Pancreas (tissue), 10 donors: ENCODE measurements at regions not wholly inside any gene's neighbourhood (a gene's known extent, or its start where the extent isn't known, plus 50 kb on each side); places are given as distances from the start of the nearest gene placed in this dataset.

Experiments
- ATAC-seq, 4 donors: fragments of 200-7000 bp; cut with Tn5 transposase; one replicate each; pipeline versions ENCODE4 v1.8.0 to v1.9.1; 2020; ENCODE audit warnings: mild to moderate bottlenecking in 4 of 4, moderate library complexity in 4 of 4
- DNase-seq, 6 donors: peaks; one replicate each; pipeline ENCODE4 v3.0.0-alpha.2; 2020
- FAIRE-seq: peaks from 2 replicates; lab custom pipeline; 2012; peaks lifted over from hg19 to GRCh38; lab: Jason Lieb, UNC
- H3K27ac ChIP-seq, 4 donors: fragments of 200-600 bp; sonication (generic); 1 replicate in 3 of 4; 2 replicates in 1 of 4; pipeline versions ENCODE4 v1.5.0 to v1.8.0; 2020
- H3K27me3 ChIP-seq, 4 donors: fragments of 200-600 bp; one replicate each; pipeline ENCODE4 v1.8.0; 2021
- H3K36me3 ChIP-seq, 3 donors: fragments of 200-600 bp; sonication (generic) in 1 of 3; one replicate each; pipeline versions ENCODE4 v1.5.0 to v1.8.0; 2020 to 2021
- H3K4me1 ChIP-seq, 3 donors: fragments of 200-600 bp; one replicate each; pipeline ENCODE4 v1.8.0; 2021
- H3K4me3 ChIP-seq, 4 donors: fragments of 200-600 bp; sonication (generic) in 2 of 4; one replicate each; pipeline versions ENCODE4 v1.5.0 to v1.8.0; 2020 to 2021
- H3K9me3 ChIP-seq, 4 donors: fragments of 200-600 bp; one replicate each; pipeline ENCODE4 v1.8.0; 2021
- WGBS, 2 donors: extraction: QIAGEN DNeasy Blood & Tissue Kit; methylation state at CpG; one replicate each; pipeline ENCODE4 v1.1.7; 2013; 5-methylcytosine and 5-hydroxymethylcytosine counted together
- intact Hi-C, 3 donors: fragments of 100-400 bp; cut with DNase I; formaldehyde crosslinking; loops; one replicate each; pipeline versions ENCODE4 v1.11.1 to v1.14.2; 2022
- TF ChIP-seq, protein P1 (sequence below), 4 donors: fragments of 200-600 bp; sonication (generic) in 3 of 4; IDR thresholded peaks; one replicate each; pipeline versions ENCODE4 v1.5.0 to v1.8.0; 2021; ENCODE audit warnings: antibody characterized with exemption in 4 of 4
- donor health status: healthy with polysubstance abuse.
- donor health status: DM: no; HTN: no; CAD: no; lungs with moderate emphysema.
- donor health status: DM: no; HTN: no; CAD: no.
- donor health status: control.
- donor health status: control.
- donor health status: Bipolar disorder and iron deficiency.
- donor health status: DM: yes; HTN: yes; CAD: no.
- donor health status: DM: no; HTN: no; CAD: no.
- donor health status: DM: no; HTN: no; CAD: no.
- donor health status: DM: yes; HTN: yes; CAD: no.

DNA sequence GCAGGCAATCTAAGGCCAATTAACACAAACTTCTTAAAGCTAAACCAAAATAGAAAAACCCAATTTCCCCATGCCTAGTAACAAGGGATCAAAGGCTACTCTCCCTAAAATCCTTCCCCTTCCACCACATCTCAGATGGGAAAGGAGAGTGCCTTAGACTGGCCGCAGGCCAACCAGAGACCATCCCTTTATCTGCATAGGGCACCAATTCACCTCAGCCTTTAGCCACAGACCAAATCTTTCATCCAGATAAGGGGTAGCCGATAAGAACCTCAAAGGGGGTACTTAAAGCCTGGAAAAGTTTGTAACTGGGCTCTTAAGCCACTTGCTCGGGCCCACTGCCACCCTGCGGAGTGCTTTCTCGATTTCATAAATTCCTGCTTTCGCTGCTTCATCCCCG, 68.3 kb downstream of the TEX13C start:
- no peak for FAIRE-seq
- no peak overlapping the region for H3K27ac ChIP-seq
- no peak for ATAC-seq
- WGBS, 2 donors = 51 to 54% methylated on average over 7 of the region's 7 CpGs
- TF ChIP-seq, protein P1, sequence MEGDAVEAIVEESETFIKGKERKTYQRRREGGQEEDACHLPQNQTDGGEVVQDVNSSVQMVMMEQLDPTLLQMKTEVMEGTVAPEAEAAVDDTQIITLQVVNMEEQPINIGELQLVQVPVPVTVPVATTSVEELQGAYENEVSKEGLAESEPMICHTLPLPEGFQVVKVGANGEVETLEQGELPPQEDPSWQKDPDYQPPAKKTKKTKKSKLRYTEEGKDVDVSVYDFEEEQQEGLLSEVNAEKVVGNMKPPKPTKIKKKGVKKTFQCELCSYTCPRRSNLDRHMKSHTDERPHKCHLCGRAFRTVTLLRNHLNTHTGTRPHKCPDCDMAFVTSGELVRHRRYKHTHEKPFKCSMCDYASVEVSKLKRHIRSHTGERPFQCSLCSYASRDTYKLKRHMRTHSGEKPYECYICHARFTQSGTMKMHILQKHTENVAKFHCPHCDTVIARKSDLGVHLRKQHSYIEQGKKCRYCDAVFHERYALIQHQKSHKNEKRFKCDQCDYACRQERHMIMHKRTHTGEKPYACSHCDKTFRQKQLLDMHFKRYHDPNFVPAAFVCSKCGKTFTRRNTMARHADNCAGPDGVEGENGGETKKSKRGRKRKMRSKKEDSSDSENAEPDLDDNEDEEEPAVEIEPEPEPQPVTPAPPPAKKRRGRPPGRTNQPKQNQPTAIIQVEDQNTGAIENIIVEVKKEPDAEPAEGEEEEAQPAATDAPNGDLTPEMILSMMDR (IDR thresholded peaks at IDR 0.05) = no peak
- H3K4me1 ChIP-seq = no peaks in the 10 kb centered on the region
- H3K36me3 ChIP-seq = no peaks in the 10 kb centered on the region
- intact Hi-C loops = no loop called here
- H3K27me3 ChIP-seq = peaks cover 0 to 12% (median 0%) of the 10 kb centered on the region in 4 donors
- H3K9me3 ChIP-seq = no peaks in the 10 kb centered on the region
- no peak overlapping the region for H3K4me3 ChIP-seq
- DNase-seq = no peak

DNA sequence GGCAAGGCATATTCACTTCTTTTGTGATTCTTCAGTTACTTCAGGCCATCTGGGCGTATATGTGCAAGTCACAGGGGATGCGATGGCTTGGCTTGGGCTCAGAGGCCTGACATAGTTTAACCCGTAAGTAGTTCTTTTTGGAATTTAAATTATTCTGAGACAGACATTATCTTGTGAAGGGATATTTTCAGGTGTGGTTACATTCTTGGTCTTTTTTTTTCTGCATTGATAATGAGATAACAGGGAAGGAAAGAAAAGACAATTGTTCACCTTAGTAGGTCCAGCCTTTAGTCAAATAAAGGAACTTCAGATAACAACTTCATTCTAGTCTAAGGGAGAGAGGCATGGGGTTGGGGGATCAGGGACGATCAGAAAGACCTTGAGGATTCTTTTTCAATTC, 74.8 kb downstream of the TEX13C start:
- intact Hi-C loops = no loop called here
- H3K9me3 ChIP-seq = no peaks in the 10 kb centered on the region
- DNase-seq (no peak), FAIRE-seq (no peak), ATAC-seq (no peak)
- no peaks in the 10 kb centered on the region for H3K27me3 ChIP-seq
- WGBS, 2 donors = 57 to 65% methylated on average over 4 of the region's 4 CpGs
- H3K27ac ChIP-seq = no peak overlapping the region
- no peak overlapping the region for H3K4me3 ChIP-seq
- H3K4me1 ChIP-seq = no peaks in the 10 kb centered on the region
- no peaks in the 10 kb centered on the region for H3K36me3 ChIP-seq
- TF ChIP-seq, protein P1 (IDR thresholded peaks at IDR 0.05) = no peak

DNA sequence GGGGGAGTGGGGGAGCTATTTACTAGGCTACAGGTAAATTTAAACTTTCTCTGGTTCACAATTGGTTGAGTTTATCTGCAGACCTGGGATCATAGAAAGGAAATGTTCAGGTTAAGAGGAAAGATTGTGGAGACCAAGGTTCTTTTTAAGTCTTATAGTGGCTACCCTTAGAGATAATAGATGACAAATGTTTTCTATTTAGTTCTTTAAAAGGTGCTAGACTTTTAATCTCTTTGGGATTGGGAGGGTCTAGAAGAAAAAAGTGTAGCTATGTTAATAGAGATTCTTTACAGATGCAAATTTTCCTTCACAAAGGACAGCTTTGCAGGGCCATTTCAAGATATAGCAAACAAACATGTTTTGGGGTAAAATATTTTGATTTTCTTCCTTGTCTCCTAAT, 76.0 kb downstream of the TEX13C start:
- intact Hi-C loops = no loop called here
- no peaks in the 10 kb centered on the region for H3K36me3 ChIP-seq
- no peak for DNase-seq
- H3K4me1 ChIP-seq = no peaks in the 10 kb centered on the region
- no peaks in the 10 kb centered on the region for H3K9me3 ChIP-seq
- no peak for FAIRE-seq
- H3K4me3 ChIP-seq = no peak overlapping the region
- no peaks in the 10 kb centered on the region for H3K27me3 ChIP-seq
- TF ChIP-seq, protein P1 (IDR thresholded peaks at IDR 0.05) = no peak
- no peak overlapping the region for H3K27ac ChIP-seq
- ATAC-seq = no peak

DNA sequence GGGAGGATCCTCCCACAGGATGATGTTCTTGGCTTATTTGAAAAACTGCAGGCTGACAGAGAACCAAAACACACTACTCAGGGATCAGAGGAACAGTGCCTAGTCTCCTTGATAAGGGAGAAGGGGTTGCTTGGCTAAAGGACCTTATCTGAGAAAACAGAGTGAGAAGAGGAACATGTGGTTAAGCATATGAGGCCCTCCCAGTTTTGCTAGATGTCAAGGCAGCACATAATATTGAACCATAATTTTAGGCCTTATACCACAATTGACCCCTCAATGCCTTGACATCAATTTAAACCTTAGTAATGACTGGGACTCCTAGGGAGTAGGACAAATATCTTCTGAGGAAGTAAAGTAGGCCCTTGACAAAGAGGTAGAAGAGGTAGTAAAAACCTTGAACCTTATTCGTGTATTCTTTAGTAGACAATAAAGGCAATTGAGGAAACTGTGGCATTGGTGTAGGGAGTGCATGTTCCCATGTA, 79.3 kb downstream of the TEX13C start:
- FAIRE-seq (no peak), DNase-seq (no peak), ATAC-seq (no peak)
- H3K9me3 ChIP-seq = no peaks in the 10 kb centered on the region
- no peaks in the 10 kb centered on the region for H3K27me3 ChIP-seq
- H3K36me3 ChIP-seq = no peaks in the 10 kb centered on the region
- no peak overlapping the region for H3K4me3 ChIP-seq
- 63 to 66% methylated on average over 1 of the region's 1 CpG for WGBS, 2 donors
- H3K4me1 ChIP-seq = no peaks in the 10 kb centered on the region
- H3K27ac ChIP-seq = no peak overlapping the region
- intact Hi-C loops = no loop called here
- TF ChIP-seq, protein P1 (IDR thresholded peaks at IDR 0.05) = no peak

DNA sequence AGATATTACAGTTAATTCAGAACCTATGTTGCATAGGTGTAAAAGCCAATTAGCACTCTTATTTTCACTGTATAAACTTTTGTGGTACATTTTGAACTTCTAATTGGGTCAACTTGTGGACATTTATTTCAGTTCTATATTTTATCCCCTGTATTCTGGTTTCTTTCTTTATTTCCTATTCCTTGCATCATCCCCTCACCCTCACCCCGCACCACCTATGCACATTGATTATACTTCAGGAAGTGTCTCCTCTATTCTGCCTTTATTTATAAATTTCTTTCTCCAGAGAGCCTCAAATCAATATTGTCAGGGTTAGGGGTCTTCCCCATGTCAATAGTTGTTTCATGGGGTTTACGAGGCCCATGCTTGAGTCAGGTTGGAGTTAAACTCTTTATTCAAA, 83.1 kb downstream of the TEX13C start:
- Histone ChIP-seq H3K4me1 (no peaks in the 10 kb centered on the region), H3K27ac (no peak overlapping the region), H3K4me3 (no peak overlapping the region), H3K9me3 (no peaks in the 10 kb centered on the region), H3K36me3 (no peaks in the 10 kb centered on the region), H3K27me3 (no peaks in the 10 kb centered on the region)
- intact Hi-C loops = no loop called here
- 75 to 82% methylated on average over 2 of the region's 2 CpGs for WGBS, 2 donors
- TF ChIP-seq, protein P1 (IDR thresholded peaks at IDR 0.05) = no peak
- DNase-seq (no peak), ATAC-seq (no peak), FAIRE-seq (no peak)
